Omental fat pad (tissue), 1 donor: ENCODE measurements at regions not wholly inside any gene's neighbourhood (a gene's known extent, or its start where the extent isn't known, plus 50 kb on each side); places are given as distances from the start of the nearest gene placed in this dataset.
"Not testable (repeated sequence)": the region's sequence is repeated elsewhere in the genome, so short reads cannot be mapped to it uniquely, and the experiment has no call there.

Experiments
- ATAC-seq: fragments of 150-250 bp; one replicate; pipeline ENCODE4 v1.9.1; 2016; ENCODE audit warnings: mild to moderate bottlenecking, moderate library complexity; ENCODE audit not compliant: low FRiP score
- DNase-seq: peaks from one replicate; pipeline ENCODE4 v3.0.0-alpha.2; 2019; ENCODE audit warnings: low spot score

- not testable (repeated sequence) for DNase-seq, ATAC-seq
Observed at GRCh38 chr4:9110700-9111099, 59.5 kb upstream of the FAM90A26 start.

- not testable (repeated sequence) for ATAC-seq, DNase-seq
Observed at GRCh38 chr4:9103148-9103524, 67.1 kb upstream of the FAM90A26 start.

GRCh38 chr4:9102471-9103147 lies 67.6 kb upstream of the FAM90A26 start:
- DNase-seq, ATAC-seq: not testable (repeated sequence)

GRCh38 chr4:9096330-9096729 lies 73.9 kb upstream of the FAM90A26 start:
- DNase-seq, ATAC-seq: not testable (repeated sequence)

- not testable (repeated sequence) for ATAC-seq, DNase-seq
Observed at GRCh38 chr4:9078796-9079195, 91.4 kb upstream of the FAM90A26 start.

GRCh38 chr4:9076974-9077373 lies 93.2 kb upstream of the FAM90A26 start:
- DNase-seq, ATAC-seq: not testable (repeated sequence)

GRCh38 chr4:9076486-9076885 lies 93.7 kb upstream of the FAM90A26 start:
- not testable (repeated sequence) for ATAC-seq, DNase-seq

- ATAC-seq, DNase-seq: not testable (repeated sequence)
Observed at GRCh38 chr4:9073371-9073770, 96.8 kb upstream of the FAM90A26 start.

- not testable (repeated sequence) for ATAC-seq
Observed at GRCh38 chr4:9072521-9073220, 97.5 kb upstream of the FAM90A26 start.

GRCh38 chr4:9067923-9068322 lies 102.3 kb upstream of the FAM90A26 start:
- not testable (repeated sequence) for DNase-seq, ATAC-seq

More at GRCh38 chr4:9072521-9073220, 97.5 kb upstream of the FAM90A26 start:
- DNase-seq, result not testable (repeated sequence)

- not testable (repeated sequence) for DNase-seq, ATAC-seq
Observed at GRCh38 chr4:9063612-9064011, 106.6 kb upstream of the FAM90A26 start.

GRCh38 chr4:9024866-9025265 lies 145.3 kb upstream of the FAM90A26 start:
- ATAC-seq, DNase-seq: not testable (repeated sequence)

- not testable (repeated sequence) for DNase-seq, ATAC-seq
Observed at GRCh38 chr4:9009792-9010191, 138.2 kb upstream of the HMX1 start.

GRCh38 chr4:9008407-9008806 lies 136.8 kb upstream of the HMX1 start:
- not testable (repeated sequence) for ATAC-seq, DNase-seq

- DNase-seq, ATAC-seq: not testable (repeated sequence)
Observed at GRCh38 chr4:9001153-9001552, 129.5 kb upstream of the HMX1 start.
